GM12873 (cell line): ENCODE measurements at regions not wholly inside any gene's neighbourhood (a gene's known extent, or its start where the extent isn't known, plus 50 kb on each side); places are given as distances from the start of the nearest gene placed in this dataset.

Experiments used
- TF ChIP-seq, protein P1 (sequence below): IDR thresholded peaks from 2 replicates; pipeline ENCODE4 v1.5.1; 2012; ENCODE audit warnings: low read depth, mild to moderate bottlenecking, moderate library complexity, low read length, control low read depth; ENCODE audit not compliant: insufficient read depth; ENCODE audit errors: missing control alignments

DNA sequence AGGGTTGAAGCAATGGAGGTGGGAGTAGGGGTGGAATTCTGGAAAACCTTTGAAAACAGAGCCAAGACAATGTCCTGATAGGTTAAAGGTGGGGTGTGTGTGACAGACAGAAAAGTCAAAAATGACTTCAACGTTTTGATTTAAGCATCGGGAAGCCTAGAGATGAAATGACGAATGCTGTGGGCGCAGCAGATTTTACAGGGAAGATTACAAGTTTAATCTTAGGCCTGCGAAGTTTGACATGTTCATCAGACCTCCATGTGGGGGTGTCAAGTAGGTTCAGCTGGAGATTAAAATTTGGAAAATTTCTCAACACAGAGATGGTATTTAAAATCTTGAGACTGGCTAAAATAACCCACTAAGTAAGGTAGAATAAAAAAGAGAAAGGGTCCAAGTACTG lies 453.3 kb downstream of the TXNL1 start:
- TF ChIP-seq, protein P1, sequence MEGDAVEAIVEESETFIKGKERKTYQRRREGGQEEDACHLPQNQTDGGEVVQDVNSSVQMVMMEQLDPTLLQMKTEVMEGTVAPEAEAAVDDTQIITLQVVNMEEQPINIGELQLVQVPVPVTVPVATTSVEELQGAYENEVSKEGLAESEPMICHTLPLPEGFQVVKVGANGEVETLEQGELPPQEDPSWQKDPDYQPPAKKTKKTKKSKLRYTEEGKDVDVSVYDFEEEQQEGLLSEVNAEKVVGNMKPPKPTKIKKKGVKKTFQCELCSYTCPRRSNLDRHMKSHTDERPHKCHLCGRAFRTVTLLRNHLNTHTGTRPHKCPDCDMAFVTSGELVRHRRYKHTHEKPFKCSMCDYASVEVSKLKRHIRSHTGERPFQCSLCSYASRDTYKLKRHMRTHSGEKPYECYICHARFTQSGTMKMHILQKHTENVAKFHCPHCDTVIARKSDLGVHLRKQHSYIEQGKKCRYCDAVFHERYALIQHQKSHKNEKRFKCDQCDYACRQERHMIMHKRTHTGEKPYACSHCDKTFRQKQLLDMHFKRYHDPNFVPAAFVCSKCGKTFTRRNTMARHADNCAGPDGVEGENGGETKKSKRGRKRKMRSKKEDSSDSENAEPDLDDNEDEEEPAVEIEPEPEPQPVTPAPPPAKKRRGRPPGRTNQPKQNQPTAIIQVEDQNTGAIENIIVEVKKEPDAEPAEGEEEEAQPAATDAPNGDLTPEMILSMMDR: no peak

DNA sequence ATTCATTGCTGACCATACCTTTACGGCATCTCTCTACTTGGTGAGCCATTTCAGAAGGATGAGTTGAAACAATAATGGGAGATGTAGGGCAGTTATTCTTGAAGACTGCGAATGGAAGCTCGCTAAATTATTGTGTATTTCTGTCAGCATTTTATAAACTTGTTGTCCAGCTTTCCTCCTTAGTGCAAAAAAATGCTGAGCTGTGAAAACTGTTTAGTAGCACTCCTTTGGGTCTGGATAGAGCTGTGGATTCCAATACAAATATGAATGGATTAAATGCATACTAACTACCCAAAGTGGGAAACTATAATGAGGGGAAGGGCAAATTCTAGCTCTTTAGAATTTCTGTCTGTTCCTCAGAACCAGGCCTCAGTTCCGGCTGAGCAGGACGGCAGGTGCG lies 461.6 kb downstream of the TXNL1 start:
- TF ChIP-seq, protein P1: no peak

DNA sequence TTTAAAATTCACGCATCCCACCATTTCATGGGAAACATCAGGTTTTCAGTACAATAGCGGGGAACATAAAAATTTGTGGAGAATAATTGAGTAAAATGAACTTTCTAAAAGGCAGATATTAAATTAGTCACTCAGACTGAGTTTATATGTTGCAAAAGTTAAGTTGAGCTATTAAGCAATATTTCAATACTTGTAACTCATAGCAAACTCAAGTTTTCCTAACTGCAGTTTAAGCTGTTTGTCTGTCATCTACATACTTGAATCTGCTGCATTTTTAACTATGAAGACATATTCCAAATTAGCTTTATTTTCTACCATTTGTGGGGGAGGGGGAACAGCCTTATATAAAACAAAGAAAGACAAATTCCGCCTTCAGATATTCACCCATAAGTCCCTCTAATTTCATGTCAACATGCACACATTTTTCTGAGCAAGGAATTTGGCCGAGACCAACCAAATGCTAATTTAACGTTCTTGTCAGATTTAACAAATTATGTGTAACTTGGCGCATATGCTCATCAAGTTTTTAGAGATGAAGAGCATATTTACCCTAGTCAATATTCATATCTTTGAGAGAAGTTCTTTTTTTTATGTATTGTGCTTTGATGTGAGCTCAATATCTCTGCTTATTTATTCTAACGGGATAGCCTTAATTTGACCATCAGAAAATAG lies 462.9 kb downstream of the TXNL1 start:
- TF ChIP-seq, protein P1: no peak

DNA sequence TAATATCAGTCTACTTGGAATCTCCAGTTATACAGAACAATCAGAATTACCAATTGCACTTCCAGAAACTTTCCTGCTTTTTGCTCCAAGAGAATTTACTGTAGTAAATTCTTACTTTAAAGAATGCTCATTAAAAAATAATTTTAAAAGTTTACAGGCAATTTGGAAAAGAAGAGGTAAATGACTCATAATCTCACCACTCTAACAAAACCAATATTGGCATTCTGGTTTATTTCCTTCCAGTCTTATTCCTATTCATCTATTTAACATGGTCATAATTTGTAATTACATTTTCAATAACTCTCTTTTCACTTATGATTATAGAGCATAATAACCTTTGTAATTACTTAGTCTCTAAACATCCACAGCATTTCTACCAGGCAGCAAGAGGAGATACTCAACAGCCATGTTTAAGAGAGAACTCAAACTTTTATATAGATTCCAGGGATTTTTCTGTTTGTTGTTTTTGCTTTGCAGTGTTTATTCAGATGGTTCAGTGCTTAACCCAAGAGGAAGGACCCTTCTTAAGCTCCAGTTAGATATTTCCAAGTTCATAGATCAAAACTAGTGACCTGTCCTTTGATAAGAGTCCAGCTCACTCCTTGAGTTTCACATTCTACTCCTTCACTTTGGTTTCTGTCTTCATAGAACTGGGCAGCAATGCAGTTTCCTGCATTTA lies 464.7 kb downstream of the TXNL1 start:
- TF ChIP-seq, protein P1: no peak

DNA sequence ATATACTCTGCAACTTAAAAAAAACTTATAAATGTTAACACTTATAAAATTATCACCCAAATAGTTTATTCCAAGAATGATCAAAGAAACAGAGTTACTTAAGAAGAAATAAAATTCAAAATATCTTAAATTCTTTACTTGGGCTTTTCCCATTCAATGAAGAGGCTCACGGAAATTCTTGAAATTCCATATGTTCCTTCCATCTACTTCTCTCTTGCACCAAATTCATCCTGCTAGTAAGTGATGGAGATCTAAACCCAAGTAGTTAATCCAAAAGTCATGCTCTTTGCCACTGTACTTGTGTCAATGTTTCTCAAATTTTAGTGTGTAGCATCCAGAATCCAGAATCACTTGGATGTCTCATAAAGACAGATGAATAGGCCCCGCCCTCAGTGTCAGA lies 465.9 kb downstream of the TXNL1 start:
- TF ChIP-seq, protein P1: no peak

DNA sequence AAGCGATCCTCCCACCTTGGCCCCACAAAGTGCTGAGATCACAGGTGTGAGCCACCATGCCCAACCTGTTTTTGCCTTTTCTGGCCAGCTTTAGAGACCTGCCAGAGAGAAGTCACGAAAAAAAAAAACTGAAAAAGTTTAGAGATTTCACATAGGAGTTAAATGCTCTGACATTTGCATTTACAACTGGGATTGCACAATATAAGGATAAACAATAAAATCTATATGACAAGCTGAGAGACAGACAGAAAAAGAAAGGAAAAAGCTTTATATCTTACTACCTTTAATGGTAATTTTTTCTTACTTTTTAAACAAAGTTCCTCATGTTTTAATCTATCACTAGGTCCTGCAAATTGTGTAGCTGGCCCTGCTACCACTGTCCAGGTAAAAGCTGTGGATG lies 466.5 kb downstream of the TXNL1 start:
- TF ChIP-seq, protein P1: no peak

DNA sequence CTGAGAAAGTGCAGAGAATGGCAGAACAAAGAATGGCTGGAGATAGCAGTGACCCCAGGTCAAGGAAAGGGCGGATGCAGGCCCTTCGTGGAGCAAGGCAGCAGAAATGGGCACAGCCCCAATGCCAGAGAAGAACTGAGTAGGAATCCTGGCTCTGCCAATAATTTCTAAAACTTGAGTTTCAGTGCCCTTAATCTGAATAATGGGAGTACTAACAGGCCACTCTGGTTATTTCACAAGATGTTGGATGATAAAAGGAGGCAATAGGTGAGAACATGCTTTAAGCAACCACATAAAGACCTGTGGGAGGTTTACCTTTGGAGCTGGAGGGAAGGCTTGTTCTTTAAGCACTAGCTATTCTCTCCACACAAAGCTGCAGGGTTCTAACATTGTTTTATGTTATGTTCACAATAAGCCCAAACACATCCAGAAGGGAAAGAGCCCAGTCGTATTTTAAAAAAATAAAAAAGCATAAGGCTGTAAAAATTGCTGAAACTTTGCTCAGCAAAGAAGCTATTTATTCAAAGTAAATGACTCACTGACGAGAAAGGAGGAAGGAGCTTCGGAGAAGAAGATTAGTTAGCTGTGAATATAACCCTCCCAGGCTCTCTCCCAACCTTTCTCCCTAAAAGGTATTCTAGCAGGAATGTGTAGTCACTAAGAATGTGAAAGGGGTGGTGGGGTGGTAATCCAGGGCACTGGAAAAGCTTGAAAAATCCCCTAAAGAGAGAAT lies 470.2 kb downstream of the TXNL1 start:
- TF ChIP-seq, protein P1: no peak
